OCI-LY1 (cell line): ENCODE measurements at regions not wholly inside any gene's neighbourhood (a gene's known extent, or its start where the extent isn't known, plus 50 kb on each side); places are given as distances from the start of the nearest gene placed in this dataset.

ENCODE experiments used
- H2AFZ ChIP-seq: fragments of 200-600 bp; sonication (generic), shearing (Covaris generic); 2 replicates; pipeline ENCODE4 v1.6.0; 2014; ENCODE audit warnings: antibody characterized with exemption, mild to moderate bottlenecking, low read length
- H3F3A ChIP-seq: fragments of 200-600 bp; sonication (generic), shearing (Covaris generic); 2 replicates; pipeline ENCODE4 v1.6.0; 2014; ENCODE audit warnings: mild to moderate bottlenecking, antibody characterized with exemption, low read length, moderate library complexity; ENCODE audit not compliant: insufficient read depth
- H3K27ac ChIP-seq: fragments of 200-600 bp; sonication (generic); 2 replicates; pipeline ENCODE4 v1.5.1; 2014; ENCODE audit warnings: low read length, mixed run types, mild to moderate bottlenecking, low read depth; ENCODE audit not compliant: poor library complexity, severe bottlenecking
- H3K27me3 ChIP-seq: fragments of 200-600 bp; sonication (generic); 2 replicates; pipeline ENCODE4 v1.6.0; 2014; ENCODE audit warnings: antibody characterized with exemption, mild to moderate bottlenecking, low read length, moderate library complexity; ENCODE audit not compliant: insufficient read depth
- H3K36me3 ChIP-seq: fragments of 200-600 bp; sonication (generic); 2 replicates; pipeline ENCODE4 v1.6.1; 2014; ENCODE audit warnings: mild to moderate bottlenecking, antibody characterized with exemption, low read length, moderate library complexity, mixed read lengths; ENCODE audit not compliant: insufficient read depth
- H3K4me1 ChIP-seq: fragments of 200-600 bp; sonication (generic); 2 replicates; pipeline ENCODE4 v1.5.1; 2014; ENCODE audit warnings: mild to moderate bottlenecking, low read length, moderate library complexity; ENCODE audit not compliant: insufficient read depth, severe bottlenecking
- H3K4me2 ChIP-seq: fragments of 200-600 bp; sonication (generic), shearing (Covaris generic); 2 replicates; pipeline ENCODE4 v1.6.1; 2014; ENCODE audit warnings: low read length
- H3K4me3 ChIP-seq: fragments of 200-600 bp; sonication (generic); 2 replicates; pipeline ENCODE4 v1.5.1; 2014; ENCODE audit warnings: low read length, low read depth, mild to moderate bottlenecking, mixed read lengths; ENCODE audit not compliant: poor library complexity, severe bottlenecking
- H3K79me2 ChIP-seq: fragments of 200-600 bp; shearing (Covaris generic); 2 replicates; pipeline ENCODE4 v1.6.1; 2016; ENCODE audit warnings: mixed run types, low read length, mixed read lengths; ENCODE audit not compliant: insufficient read depth
- H3K9ac ChIP-seq: fragments of 200-600 bp; sonication (generic), shearing (Covaris generic); 2 replicates; pipeline ENCODE4 v1.6.1; 2014; ENCODE audit warnings: mild to moderate bottlenecking, low read length, mixed read lengths
- H3K9me2 ChIP-seq: fragments of 200-600 bp; sonication (generic), shearing (Covaris generic); 2 replicates; pipeline ENCODE4 v1.6.1; 2014; ENCODE audit warnings: low read depth, mild to moderate bottlenecking, low read length, mixed read lengths
- H3K9me3 ChIP-seq: fragments of 200-600 bp; shearing (Covaris generic); 2 replicates; pipeline ENCODE4 v1.6.1; 2014; ENCODE audit warnings: low read length, mixed read lengths
- H4K20me1 ChIP-seq: fragments of 200-600 bp; sonication (generic), shearing (Covaris generic); 2 replicates; pipeline ENCODE4 v1.6.0; 2016; ENCODE audit warnings: mild to moderate bottlenecking, low read length; ENCODE audit not compliant: insufficient read depth
- CTCF ChIP-seq: fragments of 200-600 bp; sonication (generic), shearing (Covaris generic); IDR thresholded peaks from 2 replicates; pipeline ENCODE4 v1.5.1; 2017; ENCODE audit warnings: mild to moderate bottlenecking, antibody characterized with exemption, low read length, moderate library complexity, mixed read lengths
- EZH2 ChIP-seq: fragments of 200-600 bp; sonication (generic), shearing (Covaris generic); IDR thresholded peaks from 2 replicates; pipeline ENCODE4 v1.8.0; 2017; ENCODE audit warnings: borderline replicate concordance, mixed run types, mild to moderate bottlenecking, antibody characterized with exemption, low read length, moderate library complexity, mixed read lengths

- H3K27me3 ChIP-seq, result no peaks in the 10 kb centered on the region
- H3K79me2 ChIP-seq, result no peaks in the 10 kb centered on the region
- H3K36me3 ChIP-seq, result no peaks in the 10 kb centered on the region
- H3K9ac ChIP-seq, result no peak overlapping the region
- TF ChIP-seq CTCF, result no peak
- no peak for TF ChIP-seq EZH2
- H4K20me1 ChIP-seq, result no peaks in the 10 kb centered on the region
- no peak overlapping the region for H3K4me3 ChIP-seq
- H3K27ac ChIP-seq, result no peak overlapping the region
- no peak overlapping the region for H3K4me2 ChIP-seq
- no peak overlapping the region for H2AFZ ChIP-seq
- no peaks in the 10 kb centered on the region for H3F3A ChIP-seq
- H3K9me3 ChIP-seq, result no peaks in the 10 kb centered on the region
- H3K4me1 ChIP-seq, result no peaks in the 10 kb centered on the region
- H3K9me2 ChIP-seq, result 0 out of 2 replicates have a peak, but pooled peaks cover 3% of the 10 kb centered on the region
Observed at GRCh38 chr12:77308056-77308455, 242.7 kb upstream of the E2F7 start.

DNA sequence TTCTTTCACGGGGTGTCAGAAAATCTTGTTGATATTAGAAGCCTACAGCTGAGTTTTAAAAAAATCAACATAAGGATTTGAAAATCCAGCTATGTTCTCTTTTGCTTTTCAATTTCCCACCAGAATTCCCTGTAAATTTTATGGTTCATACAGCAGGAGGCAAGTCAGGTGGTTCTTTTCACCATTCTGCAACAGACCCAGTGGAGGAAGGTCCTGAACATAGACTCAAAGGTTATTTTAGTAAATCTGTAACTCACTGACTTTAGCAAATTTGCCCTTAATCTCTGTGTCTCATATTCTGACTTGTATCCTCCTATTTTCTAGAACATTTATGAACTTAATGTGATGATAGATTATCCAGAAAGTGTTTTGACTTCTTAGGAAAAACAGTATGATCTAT lies 235.4 kb upstream of the E2F7 start:
- Histone ChIP-seq H4K20me1 (no peaks in the 10 kb centered on the region), H3F3A (no peaks in the 10 kb centered on the region), H3K9me2 (0 out of 2 replicates have a peak, but pooled peaks cover 3% of the 10 kb centered on the region), H3K9ac (no peak overlapping the region), H3K27me3 (no peaks in the 10 kb centered on the region), H2AFZ (no peak overlapping the region), H3K79me2 (no peaks in the 10 kb centered on the region), H3K4me3 (no peak overlapping the region), H3K36me3 (no peaks in the 10 kb centered on the region), H3K27ac (no peak overlapping the region), H3K4me2 (no peak overlapping the region), H3K9me3 (no peaks in the 10 kb centered on the region), H3K4me1 (no peaks in the 10 kb centered on the region)
- no peak for TF ChIP-seq CTCF
- no peak for TF ChIP-seq EZH2

DNA sequence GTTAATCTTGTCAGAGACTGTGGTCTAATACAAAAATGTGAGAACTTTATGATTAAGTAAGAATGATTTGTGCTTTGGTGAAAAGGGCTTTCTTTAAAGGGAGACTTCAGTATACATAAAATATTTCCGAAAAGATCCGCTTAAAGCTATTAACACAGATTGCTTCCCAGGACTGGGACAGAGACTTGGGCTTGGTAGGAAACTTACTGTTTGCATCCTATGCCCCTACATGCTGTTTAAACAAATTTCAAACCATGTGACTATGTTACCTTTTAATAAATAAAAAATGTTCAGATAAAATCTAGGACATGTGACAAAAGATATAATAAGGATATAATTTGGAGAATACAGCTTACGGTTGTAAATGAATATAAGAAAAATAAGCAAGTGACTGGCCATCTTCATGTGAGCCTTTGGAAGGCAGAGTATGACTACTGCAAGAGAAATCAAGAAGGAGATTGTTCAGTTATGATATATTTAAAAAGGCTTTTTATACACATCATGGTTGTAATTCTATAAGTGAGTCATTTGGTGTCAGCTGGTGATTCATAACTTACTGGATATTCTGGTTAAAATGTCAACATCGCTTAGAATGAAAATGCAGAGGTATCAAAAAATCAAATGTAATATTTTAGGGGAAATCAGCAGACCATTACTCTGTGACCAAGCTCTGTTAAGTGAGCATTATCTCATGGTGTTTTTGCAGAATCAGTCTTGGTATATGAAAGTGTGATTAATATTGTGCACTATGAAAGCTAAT lies 234.7 kb upstream of the E2F7 start:
- Histone ChIP-seq H3K27me3 (no peaks in the 10 kb centered on the region), H3K36me3 (no peaks in the 10 kb centered on the region), H3K4me3 (no peak overlapping the region), H2AFZ (no peak overlapping the region), H3K27ac (no peak overlapping the region), H4K20me1 (no peaks in the 10 kb centered on the region), H3K4me2 (no peak overlapping the region), H3K4me1 (no peaks in the 10 kb centered on the region), H3K79me2 (no peaks in the 10 kb centered on the region), H3K9me2 (0 out of 2 replicates have a peak, but pooled peaks cover 3% of the 10 kb centered on the region), H3K9ac (no peak overlapping the region), H3F3A (no peaks in the 10 kb centered on the region), H3K9me3 (no peaks in the 10 kb centered on the region)
- TF ChIP-seq CTCF, result no peak
- TF ChIP-seq EZH2, result no peak
